ENCODE measurements at regions not wholly inside any gene's neighbourhood (a gene's known extent, or its start where the extent isn't known, plus 50 kb on each side); places are given as distances from the start of the nearest gene placed in this dataset.

- Histone ChIP-seq H3K27me3 (ENCODE audit: insufficient read depth) (no peaks in the 10 kb centered on the region), H3K27ac (ENCODE audit: low read depth) (no peak overlapping the region), H3K4me1 (ENCODE audit: insufficient read depth) (no peaks in the 10 kb centered on the region), H4K20me1 (replicated peaks; ENCODE audit: insufficient read depth) (no peaks in the 10 kb centered on the region), H3F3A (replicated peaks; ENCODE audit: low read depth) (no peaks in the 10 kb centered on the region), H3K4me3 (no peak overlapping the region), H3K79me2 (replicated peaks; ENCODE audit: insufficient read depth) (no peaks in the 10 kb centered on the region), H3K4me2 (no peak overlapping the region), H3K36me3 (ENCODE audit: insufficient read depth) (no peaks in the 10 kb centered on the region), H2AFZ (no peak overlapping the region), H3K9me2 (ENCODE audit: insufficient read depth) (no peaks in the 10 kb centered on the region)
- ATAC-seq = no peak
- TF ChIP-seq EZH2phosphoT487 (IDR thresholded peaks at IDR 0.05; ENCODE audit: unreplicated experiment) (no peak), POLR2AphosphoS5 (IDR thresholded peaks at IDR 0.05; ENCODE audit: low read depth) (no peak), CTCF (conservative IDR thresholded peaks at IDR 0.05; ENCODE audit: low read depth in 2 of 2) (no peak), REST (IDR thresholded peaks at IDR 0.05; ENCODE audit: unreplicated experiment) (no peak), NANOG (IDR thresholded peaks at IDR 0.05; ENCODE audit: borderline replicate concordance) (no peak), EZH2 (IDR thresholded peaks at IDR 0.05; ENCODE audit: low read depth, unreplicated experiment) (no peak)
- Mint-ChIP-seq H3K27ac (no peak overlapping the region), H3K4me3 (no peak overlapping the region), H3K4me1 (no peaks in the 10 kb centered on the region), H3K36me3 (ENCODE audit: low read depth) (no peaks in the 10 kb centered on the region), H3K27me3 (ENCODE audit: insufficient read depth, low read depth, poor library complexity) (no peaks in the 10 kb centered on the region), H3K9me3 (peaks cover 3% of the 10 kb centered on the region; the same call in 2 of the 3 replicates)
- DNase-seq (ENCODE audit: low spot score) = no peak
These were observed 109.3 kb downstream of the MAGEC2 start for GRCh38 chrX:142095651-142096245.

GRCh38 chrX:142089193-142089592 lies 115.9 kb downstream of the MAGEC2 start:
- no peaks in the 10 kb centered on the region for H3K36me3 ChIP-seq (ENCODE audit: insufficient read depth)
- no peak overlapping the region for H3K4me2 ChIP-seq
- H3K9me3 Mint-ChIP-seq = no peaks in the 10 kb centered on the region; the same call in 2 of the 3 replicates
- TF ChIP-seq CTCF (conservative IDR thresholded peaks at IDR 0.05; ENCODE audit: low read depth in 2 of 2) (peak; percentile 32 to 58; a peak in 3 of 4 replicates), POLR2AphosphoS5 (IDR thresholded peaks at IDR 0.05; ENCODE audit: low read depth) (no peak)
- no peak overlapping the region for H2AFZ ChIP-seq
- H3K27ac Mint-ChIP-seq = no peak overlapping the region
- no peaks in the 10 kb centered on the region for H3K4me1 ChIP-seq (ENCODE audit: insufficient read depth)
- H3K36me3 Mint-ChIP-seq (ENCODE audit: low read depth) = no peaks in the 10 kb centered on the region
- H4K20me1 ChIP-seq (replicated peaks; ENCODE audit: insufficient read depth) = no peaks in the 10 kb centered on the region
- H3K4me1 Mint-ChIP-seq = no peaks in the 10 kb centered on the region
- no peak overlapping the region for H3K4me3 ChIP-seq
- no peaks in the 10 kb centered on the region for H3F3A ChIP-seq (replicated peaks; ENCODE audit: low read depth)
- no peak overlapping the region for H3K27ac ChIP-seq (ENCODE audit: low read depth)
- H3K9me2 ChIP-seq (ENCODE audit: insufficient read depth) = no peaks in the 10 kb centered on the region
- no peaks in the 10 kb centered on the region for H3K27me3 ChIP-seq (ENCODE audit: insufficient read depth)
- no peak overlapping the region for H3K4me3 Mint-ChIP-seq
- no peaks in the 10 kb centered on the region for H3K27me3 Mint-ChIP-seq (ENCODE audit: insufficient read depth, low read depth, poor library complexity)
- no peaks in the 10 kb centered on the region for H3K79me2 ChIP-seq (replicated peaks; ENCODE audit: insufficient read depth)
- ATAC-seq = no peak
- peak; percentile 17 for DNase-seq (ENCODE audit: low spot score)

Measured in GM23338 (cell line).